NCI-H82 (cell line): ENCODE measurements at regions not wholly inside any gene's neighbourhood (a gene's known extent, or its start where the extent isn't known, plus 50 kb on each side); places are given as distances from the start of the nearest gene placed in this dataset.

ENCODE experiments used
- DNase-seq: peaks from one replicate; lab custom pipeline; 2025; lab: John Stamatoyannopoulos, UW

DNA sequence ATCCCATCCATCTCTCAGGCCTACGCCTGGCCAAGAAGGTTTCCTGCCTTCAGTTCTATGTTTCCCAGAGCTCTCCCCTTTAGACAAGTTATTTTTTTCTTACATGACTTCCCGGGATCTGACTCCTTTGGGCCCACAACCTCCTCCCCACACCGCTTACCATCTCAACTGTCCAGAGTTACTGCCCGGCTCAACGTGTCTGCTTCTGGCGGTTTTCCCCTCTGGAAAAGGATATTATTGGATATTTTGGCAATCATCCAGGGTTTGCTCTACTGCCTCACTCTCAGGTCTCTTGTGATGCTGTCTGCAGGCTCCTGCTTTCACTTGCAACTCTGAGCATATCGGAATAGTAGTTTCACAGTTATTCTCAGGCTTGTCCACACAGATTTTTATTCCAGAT lies 318.2 kb upstream of the CAMK1G start:
- no peak for DNase-seq

GRCh38 chr1:209266590-209267205 lies 316.8 kb upstream of the CAMK1G start:
- DNase-seq, result no peak

- DNase-seq, result no peak
These were observed 315.5 kb upstream of the CAMK1G start for GRCh38 chr1:209267968-209268367.

DNA sequence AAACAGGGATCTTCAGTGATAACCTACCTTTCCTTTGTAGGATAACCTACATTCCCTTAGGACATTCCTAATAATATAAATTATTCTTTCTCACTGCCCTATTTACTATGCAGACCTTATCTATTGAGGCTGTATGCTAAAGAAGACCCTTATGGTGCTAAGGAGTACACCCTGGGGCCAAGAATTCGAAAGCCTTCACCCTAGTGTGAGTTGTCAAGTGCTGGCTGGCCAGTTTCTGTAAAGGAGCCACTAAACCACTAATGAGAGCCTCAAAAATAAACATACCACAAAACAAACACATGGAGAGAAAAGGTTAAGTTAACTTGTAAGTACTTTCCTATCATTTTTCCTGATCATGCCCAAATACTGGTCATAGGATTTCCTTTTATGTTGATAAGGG lies 315.0 kb upstream of the CAMK1G start:
- DNase-seq, result no peak

DNA sequence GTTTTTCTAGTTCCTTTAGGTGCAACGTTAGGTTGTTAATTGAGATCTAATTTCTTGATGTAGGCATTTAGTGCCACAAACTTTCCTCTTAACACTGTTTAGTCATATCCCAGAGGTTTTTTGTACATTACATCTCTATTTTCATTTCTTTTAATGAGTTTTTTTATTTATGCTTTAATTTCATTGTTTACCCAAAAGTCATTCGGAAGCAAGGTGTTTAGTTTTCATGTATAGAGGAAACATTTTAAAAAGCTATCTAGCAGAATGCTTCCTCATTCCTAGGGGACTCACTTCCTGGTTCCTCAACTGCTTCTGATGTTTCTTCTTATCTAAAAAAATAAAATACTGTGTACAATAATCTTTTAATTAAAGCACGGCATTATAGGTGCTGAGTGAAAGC lies 307.2 kb upstream of the CAMK1G start:
- DNase-seq, result no peak

DNA sequence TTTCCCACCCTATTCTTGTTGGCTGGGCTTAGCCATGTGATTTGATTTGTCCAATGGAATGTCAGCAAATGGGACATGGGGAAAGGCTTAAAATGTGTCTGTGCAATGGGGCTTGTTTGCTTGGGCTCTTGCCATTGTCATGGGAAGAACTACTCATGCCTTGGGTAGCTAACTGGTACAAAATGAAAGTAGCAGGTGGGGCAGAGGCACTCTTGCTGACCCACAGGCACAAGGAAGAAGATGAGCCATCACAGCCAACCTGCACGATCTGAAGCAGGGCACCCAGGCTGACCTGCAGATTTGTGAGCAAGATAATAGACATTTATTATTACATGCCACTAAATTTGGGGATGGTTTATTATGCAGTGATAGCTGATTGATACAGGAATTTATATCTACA lies 305.9 kb upstream of the CAMK1G start:
- DNase-seq, result no peak

GRCh38 chr1:209291715-209292114 lies 291.8 kb upstream of the CAMK1G start:
- DNase-seq, result no peak

DNA sequence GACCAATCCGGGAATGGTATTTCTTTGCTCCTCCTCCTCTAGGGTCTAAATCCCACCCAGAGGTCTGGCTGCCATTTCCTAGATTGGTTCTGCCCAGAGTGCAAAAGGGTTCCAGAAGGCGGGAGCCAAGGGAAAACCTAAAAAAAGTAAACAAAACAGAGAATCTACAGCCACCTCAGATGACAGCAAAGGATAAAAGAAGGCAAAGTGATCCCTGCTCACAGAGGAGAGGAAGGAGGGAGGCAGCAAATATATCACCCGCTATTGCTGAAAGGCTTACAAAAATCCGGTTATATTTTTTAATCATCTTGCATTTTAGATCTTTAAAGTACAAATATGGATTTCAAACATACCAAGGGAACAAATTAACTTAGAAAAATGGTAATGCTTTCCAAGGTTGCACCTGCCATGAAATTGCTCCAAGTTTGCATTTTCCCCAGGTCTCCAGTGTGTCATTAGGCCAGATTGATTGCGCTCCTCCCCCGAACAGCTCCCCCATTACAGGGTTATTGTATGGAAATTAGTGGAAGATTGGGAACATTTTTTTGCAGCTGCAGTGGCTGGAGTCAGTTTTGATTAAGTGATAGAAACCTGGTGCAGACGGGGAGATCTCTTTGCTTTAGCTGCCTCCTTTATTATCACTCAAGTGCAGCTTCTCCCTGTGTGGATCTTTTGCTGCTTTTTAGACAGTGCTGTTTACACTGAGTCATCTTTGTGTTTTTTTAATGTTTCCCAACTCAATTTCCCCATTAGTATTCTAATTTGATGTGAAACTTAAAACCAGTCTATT lies 280.5 kb upstream of the CAMK1G start:
- DNase-seq, result peak; percentile 48

- DNase-seq, result no peak
These were observed 279.3 kb upstream of the CAMK1G start for GRCh38 chr1:209304166-209304565.

DNA sequence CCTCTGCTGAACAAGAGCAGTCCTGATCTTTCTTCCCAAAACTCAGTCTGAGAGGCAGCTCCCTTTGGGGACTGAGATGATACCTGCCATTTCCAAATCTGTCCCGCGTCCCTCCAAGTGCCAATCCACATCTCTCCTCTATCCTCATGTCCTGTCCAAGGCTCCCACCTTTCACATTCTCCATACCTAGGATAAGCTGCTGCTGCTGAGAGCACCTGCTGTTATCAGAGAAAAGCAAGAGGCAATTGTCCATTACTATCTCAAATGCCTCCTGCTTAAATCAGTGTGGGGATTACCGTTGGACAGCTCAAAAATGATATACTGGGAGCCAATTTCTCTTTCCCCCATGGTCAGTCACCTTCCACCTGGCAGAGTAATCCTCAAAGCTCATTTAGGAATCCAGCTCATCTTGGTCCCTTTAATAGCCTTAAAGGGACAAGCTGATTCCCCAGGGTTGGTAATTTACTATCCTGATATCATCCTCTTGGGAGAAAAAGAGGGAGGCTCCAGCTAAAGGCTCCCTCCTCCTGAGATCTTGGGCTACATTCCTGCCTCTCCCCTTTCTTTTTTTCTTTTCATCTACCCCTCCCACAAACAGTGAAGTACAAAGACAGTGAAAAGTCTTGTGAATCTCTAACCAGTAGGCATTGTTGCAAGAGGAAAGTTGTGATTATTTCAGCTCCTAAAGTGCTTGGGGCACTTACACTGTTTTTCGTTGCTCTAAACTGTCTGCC lies 278.1 kb upstream of the CAMK1G start:
- DNase-seq, result peak; percentile 96

DNA sequence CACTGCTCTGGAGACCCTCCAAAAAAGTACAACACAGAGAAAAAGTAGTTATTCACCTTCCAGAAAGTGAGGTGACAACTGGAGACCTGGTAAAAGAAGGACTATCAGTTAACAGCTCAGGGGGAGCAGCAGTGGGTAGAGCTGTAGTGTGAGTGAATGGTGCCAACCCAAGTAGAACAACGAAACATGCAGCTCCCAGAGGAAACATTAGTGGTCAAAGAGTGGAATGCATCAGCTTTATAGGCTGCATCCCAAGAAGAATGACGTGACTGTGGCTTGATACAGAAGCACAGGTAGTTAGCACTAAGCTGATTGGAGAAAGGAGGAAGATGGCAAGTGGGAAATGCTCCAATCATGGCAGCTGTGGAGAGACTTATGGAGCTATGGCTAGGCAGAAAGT lies 275.7 kb upstream of the CAMK1G start:
- DNase-seq, result no peak

- DNase-seq, result no peak
These were observed 274.3 kb upstream of the CAMK1G start for GRCh38 chr1:209309198-209309597.

- no peak for DNase-seq
These were observed 271.7 kb upstream of the CAMK1G start for GRCh38 chr1:209311770-209312169.

DNA sequence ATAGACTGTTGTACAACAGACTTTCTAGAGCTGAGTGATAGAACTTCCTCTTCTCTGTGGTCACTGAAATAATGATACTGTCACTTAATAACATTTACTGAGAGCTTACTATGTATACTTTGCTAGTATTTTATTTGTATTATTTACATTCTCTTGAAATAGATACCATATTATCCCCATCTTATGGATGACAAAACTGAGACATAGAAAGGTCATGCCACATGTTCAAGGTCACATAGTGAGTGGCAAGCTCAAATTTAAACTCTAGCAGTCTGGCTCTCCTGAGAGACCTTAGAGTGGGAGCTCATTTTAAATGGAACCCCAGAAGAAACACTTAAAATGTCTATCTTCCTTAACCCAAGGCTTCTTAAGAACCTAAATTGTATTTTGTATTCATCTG lies 266.6 kb upstream of the CAMK1G start:
- DNase-seq, result no peak

GRCh38 chr1:209318181-209319056 lies 265.1 kb upstream of the CAMK1G start:
- peak; percentile 72 for DNase-seq

DNA sequence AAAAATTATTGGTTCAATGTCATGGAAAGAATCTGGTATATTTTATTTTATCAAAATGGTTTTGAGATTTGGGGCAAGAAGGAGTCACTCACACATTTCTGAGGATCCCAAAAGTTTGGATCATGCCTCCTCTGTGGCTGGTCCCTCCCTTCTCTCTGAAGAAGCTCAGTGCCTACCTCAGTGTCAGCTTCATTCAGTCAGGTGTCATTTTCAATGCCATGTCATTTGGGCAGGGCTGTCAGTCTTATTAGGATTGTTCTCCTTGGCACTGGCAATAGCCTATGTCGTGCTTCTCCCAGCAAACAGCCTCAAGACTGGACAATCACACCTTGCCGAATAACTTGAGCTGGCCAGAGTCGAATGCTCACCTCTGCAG lies 264.5 kb upstream of the CAMK1G start:
- DNase-seq, result no peak

DNA sequence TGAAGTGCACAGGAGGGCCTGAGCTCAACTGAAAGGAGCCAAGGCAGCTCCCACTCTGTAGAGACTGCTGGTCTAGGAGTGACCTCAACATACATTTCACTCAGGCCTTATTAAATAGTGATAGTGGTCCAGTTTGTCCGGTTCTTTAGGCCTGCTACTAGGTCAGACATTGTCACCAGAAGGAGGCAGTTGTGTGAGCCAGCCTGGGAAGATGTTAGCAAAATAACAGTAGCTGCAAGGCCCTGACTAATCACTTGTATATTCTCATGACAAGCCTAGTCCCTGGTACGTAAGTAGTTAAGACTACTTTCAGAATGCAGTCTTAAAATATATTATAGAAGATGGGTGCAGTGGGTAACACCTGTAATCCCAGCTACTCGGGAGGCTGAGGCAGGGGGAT lies 264.0 kb upstream of the CAMK1G start:
- no peak for DNase-seq

DNA sequence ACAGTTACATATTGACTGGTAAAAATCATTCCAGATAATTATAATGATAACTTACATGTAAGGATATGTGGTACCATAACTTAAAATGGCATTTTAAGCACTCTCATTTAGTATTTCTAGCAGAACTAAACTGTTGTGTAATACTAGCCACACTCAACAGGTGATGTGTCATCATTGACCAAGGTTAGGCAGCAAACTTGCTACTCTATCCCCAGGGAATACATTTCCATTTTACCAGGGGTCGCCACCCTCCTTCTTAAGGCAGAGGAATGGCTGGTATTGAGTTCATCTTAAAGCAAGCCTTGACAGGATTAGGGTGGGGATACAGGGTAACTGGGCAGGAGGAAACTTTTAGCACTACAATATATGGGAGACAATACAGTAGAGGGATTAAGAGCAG lies 259.8 kb upstream of the CAMK1G start:
- DNase-seq, result peak; percentile 29

- DNase-seq, result no peak
These were observed 258.3 kb upstream of the CAMK1G start for GRCh38 chr1:209324901-209325871.

GRCh38 chr1:209326076-209326475 lies 257.4 kb upstream of the CAMK1G start:
- no peak for DNase-seq

- DNase-seq, result no peak
These were observed 256.7 kb upstream of the CAMK1G start for GRCh38 chr1:209326831-209327230.
